RCC 7860 (cell line): ENCODE measurements at regions not wholly inside any gene's neighbourhood (a gene's known extent, or its start where the extent isn't known, plus 50 kb on each side); places are given as distances from the start of the nearest gene placed in this dataset.

Experiments used
- DNase-seq: peaks from one replicate; pipeline ENCODE4 v3.0.0-alpha.2; 2015; ENCODE audit warnings: low spot score
- FAIRE-seq: peaks from 2 replicates; lab custom pipeline; 2012; peaks lifted over from hg19 to GRCh38; lab: Jason Lieb, UNC

DNA sequence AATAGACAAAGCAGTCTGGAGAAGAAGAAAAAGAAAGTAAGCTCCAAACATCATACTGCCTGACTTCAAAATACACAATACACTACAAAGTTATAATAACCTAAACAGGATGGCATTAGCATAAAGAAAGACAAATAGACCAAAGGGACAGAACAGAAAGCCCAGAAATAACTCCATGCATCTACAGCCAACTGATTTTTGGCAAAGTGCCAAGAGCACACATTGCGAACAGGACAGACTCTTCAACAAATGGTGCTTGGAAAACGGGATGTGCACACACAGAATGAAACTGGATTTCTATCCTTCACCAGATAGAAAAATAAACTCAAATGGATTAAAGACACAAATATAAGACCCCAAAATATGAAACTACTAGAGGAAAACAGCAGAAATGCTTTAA is 66.6 kb upstream of the SPATA31E1 start:
- FAIRE-seq (no peak), DNase-seq (no peak)

DNA sequence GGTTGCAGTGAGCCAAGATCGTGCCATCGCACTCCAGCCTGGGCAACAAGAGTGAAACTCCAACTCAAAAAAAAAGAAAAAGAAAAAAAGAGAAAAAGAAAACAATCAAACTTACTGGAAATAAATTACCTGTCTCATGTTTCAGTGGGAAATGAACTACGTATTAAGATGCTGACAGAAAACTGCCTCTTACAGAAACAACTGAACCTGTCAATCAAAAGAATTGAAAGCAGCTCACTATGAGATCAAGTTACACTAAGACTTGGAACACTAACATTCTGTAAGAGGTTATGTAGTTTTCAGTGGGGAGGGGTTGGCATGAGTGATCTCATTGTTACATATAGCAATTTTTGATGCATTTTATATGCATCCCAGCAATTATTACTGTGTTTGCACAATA is 64.4 kb upstream of the SPATA31E1 start:
- DNase-seq (no peak), FAIRE-seq (no peak)

DNA sequence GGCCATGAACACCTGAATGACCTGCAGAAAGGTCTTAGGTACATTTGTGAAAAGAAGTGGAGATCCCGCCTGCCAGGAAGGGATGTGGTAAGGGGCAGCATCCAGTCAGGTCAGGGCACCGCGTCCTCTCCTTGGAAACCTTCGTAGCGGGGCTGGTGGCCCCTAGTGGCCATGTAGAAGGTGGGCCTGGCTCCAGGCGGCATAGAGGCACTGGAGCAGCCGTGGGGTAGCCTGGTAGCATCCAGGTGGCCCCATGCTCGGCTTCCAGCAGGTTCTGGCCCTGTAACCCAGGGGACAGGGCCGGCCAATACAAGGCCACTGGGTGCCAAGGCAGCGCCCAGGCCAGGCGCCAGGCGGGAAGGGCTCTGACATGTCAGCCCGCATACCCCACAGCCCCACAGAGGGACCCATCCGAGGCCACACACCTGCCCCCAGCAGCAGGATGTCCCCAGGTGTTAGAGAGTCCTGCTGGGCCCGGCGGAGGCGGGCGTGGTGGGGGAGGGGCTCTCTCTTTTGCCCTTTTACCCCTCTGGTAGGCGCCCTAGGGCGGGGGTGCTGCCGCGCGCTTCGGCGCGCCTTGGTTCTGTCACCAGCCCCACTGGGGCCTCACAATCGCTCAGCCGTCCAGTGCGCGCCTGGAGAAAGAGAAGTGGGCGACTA is 58.3 kb upstream of the SPATA31E1 start:
- FAIRE-seq, result no peak

GRCh38 chr9:87824886-87825285 is 57.8 kb upstream of the SPATA31E1 start:
- FAIRE-seq (no peak), DNase-seq (no peak)

More for the DNA sequence above, 58.3 kb upstream of the SPATA31E1 start:
- DNase-seq, result no peak

DNA sequence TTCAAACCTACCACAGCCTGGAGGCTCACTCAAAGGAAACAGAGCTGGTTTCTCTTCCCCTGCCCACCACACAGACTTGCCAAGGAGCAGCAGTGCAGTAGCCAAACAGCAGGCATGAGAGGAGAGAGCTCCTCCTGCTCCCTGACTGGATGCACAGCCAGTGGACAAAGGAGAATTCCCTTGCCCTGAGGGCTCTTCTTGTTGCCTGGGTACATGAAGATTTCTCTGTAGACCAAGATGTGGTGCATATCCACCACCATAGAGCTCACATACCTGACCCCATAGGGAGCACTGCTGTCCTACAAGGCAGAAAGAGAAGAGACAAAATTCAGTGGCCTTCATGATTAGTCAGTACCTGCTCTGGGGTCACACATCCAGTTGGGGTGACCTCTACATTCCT is 56.3 kb upstream of the SPATA31E1 start:
- DNase-seq (no peak), FAIRE-seq (no peak)

- DNase-seq, result no peak
- no peak for FAIRE-seq
Observed at GRCh38 chr9:87827341-87827740, 55.3 kb upstream of the SPATA31E1 start.

- FAIRE-seq (no peak), DNase-seq (no peak)
Observed at GRCh38 chr9:87829756-87830155, 52.9 kb upstream of the SPATA31E1 start.

- no peak for DNase-seq
- FAIRE-seq, result no peak
Observed at GRCh38 chr9:87830446-87830845, 52.2 kb upstream of the SPATA31E1 start.

- DNase-seq (no peak), FAIRE-seq (no peak)
Observed at GRCh38 chr9:87831159-87831558, 51.5 kb upstream of the SPATA31E1 start.
